ENCODE measurements at regions not wholly inside any gene's neighbourhood (a gene's known extent, or its start where the extent isn't known, plus 50 kb on each side); places are given as distances from the start of the nearest gene placed in this dataset.

GRCh38 chr10:4707221-4707620 is 118.8 kb upstream of the AKR1E2 start:
- no peak for TF ChIP-seq CTCF (conservative IDR thresholded peaks at IDR 0.05; ENCODE audit: low read depth, low read length)
- H3K4me3 ChIP-seq (ENCODE audit: low read depth, low read length), result no peak overlapping the region
- DNase-seq (ENCODE audit: low read depth), result no peak

- DNase-seq (ENCODE audit: low read depth), result no peak
- H3K4me3 ChIP-seq (ENCODE audit: low read depth, low read length), result no peak overlapping the region
- no peak for TF ChIP-seq CTCF (conservative IDR thresholded peaks at IDR 0.05; ENCODE audit: low read depth, low read length)
Measured at GRCh38 chr10:4704034-4704545, 121.9 kb upstream of the AKR1E2 start.

GRCh38 chr10:4701016-4701415 is 125.0 kb upstream of the AKR1E2 start:
- no peak for DNase-seq (ENCODE audit: low read depth)
- no peak overlapping the region for H3K4me3 ChIP-seq (ENCODE audit: low read depth, low read length)
- no peak for TF ChIP-seq CTCF (conservative IDR thresholded peaks at IDR 0.05; ENCODE audit: low read depth, low read length)

GRCh38 chr10:4699950-4700730 is 125.9 kb upstream of the AKR1E2 start:
- H3K4me3 ChIP-seq (ENCODE audit: low read depth, low read length), result no peak overlapping the region
- DNase-seq (ENCODE audit: low read depth), result no peak
- TF ChIP-seq CTCF (conservative IDR thresholded peaks at IDR 0.05; ENCODE audit: low read depth, low read length), result no peak

- DNase-seq (ENCODE audit: low read depth), result no peak
- no peak overlapping the region for H3K4me3 ChIP-seq (ENCODE audit: low read depth, low read length)
Measured at GRCh38 chr10:4698075-4698474, 127.9 kb upstream of the AKR1E2 start.

GRCh38 chr10:4696186-4696585 is 129.8 kb upstream of the AKR1E2 start:
- H3K4me3 ChIP-seq (ENCODE audit: low read depth, low read length), result no peak overlapping the region
- TF ChIP-seq CTCF (conservative IDR thresholded peaks at IDR 0.05; ENCODE audit: low read depth, low read length), result no peak
- no peak for DNase-seq (ENCODE audit: low read depth)

More at GRCh38 chr10:4698075-4698474, 127.9 kb upstream of the AKR1E2 start:
- TF ChIP-seq CTCF (conservative IDR thresholded peaks at IDR 0.05; ENCODE audit: low read depth, low read length), result no peak

- no peak for DNase-seq (ENCODE audit: low read depth)
- no peak for TF ChIP-seq CTCF (conservative IDR thresholded peaks at IDR 0.05; ENCODE audit: low read depth, low read length)
- H3K4me3 ChIP-seq (ENCODE audit: low read depth, low read length), result no peak overlapping the region
Measured at GRCh38 chr10:4693967-4694366, 132.0 kb upstream of the AKR1E2 start.
